HFFc6 (cell line): ENCODE measurements at regions not wholly inside any gene's neighbourhood (a gene's known extent, or its start where the extent isn't known, plus 50 kb on each side); places are given as distances from the start of the nearest gene placed in this dataset.
"Not testable (repeated sequence)": the region's sequence is repeated elsewhere in the genome, so short reads cannot be mapped to it uniquely, and the experiment has no call there.

Source experiments
- DNase-seq: peaks from one replicate; pipeline ENCODE4 v3.0.0-alpha.2; 2018
- H3K27ac Mint-ChIP-seq: 2 replicates; pipeline ENCODE4 v1.8.0; 2020; ENCODE audit warnings: mild to moderate bottlenecking, mixed read lengths
- H3K27me3 Mint-ChIP-seq: 2 replicates; pipeline ENCODE4 v1.8.0; 2021; ENCODE audit warnings: mild to moderate bottlenecking, moderate library complexity, mixed read lengths; ENCODE audit not compliant: insufficient read depth
- H3K36me3 Mint-ChIP-seq: 2 replicates; pipeline ENCODE4 v1.8.0; 2021; ENCODE audit warnings: low read depth, mixed read lengths
- H3K4me1 Mint-ChIP-seq: 2 replicates; pipeline ENCODE4 v1.8.0; 2020; ENCODE audit warnings: low read depth, mixed read lengths
- H3K4me3 Mint-ChIP-seq: 2 replicates; pipeline ENCODE4 v1.8.0; 2020; ENCODE audit warnings: mild to moderate bottlenecking, moderate library complexity, mixed read lengths
- H3K9me3 Mint-ChIP-seq: 2 replicates; pipeline ENCODE4 v1.8.0; 2020; ENCODE audit warnings: mild to moderate bottlenecking, mixed read lengths
- TF ChIP-seq, protein P1 (sequence below): fragments of 200-600 bp; sonication (generic); IDR thresholded peaks from 2 replicates; pipeline ENCODE4 v1.5.0; 2021; ENCODE audit warnings: antibody characterized with exemption, mild to moderate bottlenecking

DNA sequence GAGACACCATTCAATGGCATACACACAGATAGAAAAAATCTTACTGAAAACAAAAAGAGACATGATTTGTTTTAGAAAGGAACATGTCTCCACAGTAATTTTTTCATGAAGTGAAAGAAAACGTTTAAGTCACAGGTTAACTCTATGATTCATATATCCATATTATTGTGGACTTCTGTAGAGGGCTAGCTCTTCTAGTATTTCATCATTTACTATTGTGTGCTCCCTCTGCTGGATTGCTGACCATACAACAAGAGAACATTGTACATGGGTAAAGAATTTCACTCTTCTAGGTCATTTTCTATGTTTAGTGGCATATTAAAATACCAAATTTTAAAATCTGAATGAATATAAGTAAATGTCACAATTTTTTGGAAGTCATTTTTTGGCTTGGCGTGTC, 91.8 kb upstream of the POU3F4 start:
- no peaks in the 10 kb centered on the region for H3K4me1 Mint-ChIP-seq
- H3K27me3 Mint-ChIP-seq: no peaks in the 10 kb centered on the region
- peaks cover 9% of the 10 kb centered on the region for H3K9me3 Mint-ChIP-seq
- DNase-seq: no peak
- H3K27ac Mint-ChIP-seq: no peak overlapping the region
- TF ChIP-seq, protein P1, sequence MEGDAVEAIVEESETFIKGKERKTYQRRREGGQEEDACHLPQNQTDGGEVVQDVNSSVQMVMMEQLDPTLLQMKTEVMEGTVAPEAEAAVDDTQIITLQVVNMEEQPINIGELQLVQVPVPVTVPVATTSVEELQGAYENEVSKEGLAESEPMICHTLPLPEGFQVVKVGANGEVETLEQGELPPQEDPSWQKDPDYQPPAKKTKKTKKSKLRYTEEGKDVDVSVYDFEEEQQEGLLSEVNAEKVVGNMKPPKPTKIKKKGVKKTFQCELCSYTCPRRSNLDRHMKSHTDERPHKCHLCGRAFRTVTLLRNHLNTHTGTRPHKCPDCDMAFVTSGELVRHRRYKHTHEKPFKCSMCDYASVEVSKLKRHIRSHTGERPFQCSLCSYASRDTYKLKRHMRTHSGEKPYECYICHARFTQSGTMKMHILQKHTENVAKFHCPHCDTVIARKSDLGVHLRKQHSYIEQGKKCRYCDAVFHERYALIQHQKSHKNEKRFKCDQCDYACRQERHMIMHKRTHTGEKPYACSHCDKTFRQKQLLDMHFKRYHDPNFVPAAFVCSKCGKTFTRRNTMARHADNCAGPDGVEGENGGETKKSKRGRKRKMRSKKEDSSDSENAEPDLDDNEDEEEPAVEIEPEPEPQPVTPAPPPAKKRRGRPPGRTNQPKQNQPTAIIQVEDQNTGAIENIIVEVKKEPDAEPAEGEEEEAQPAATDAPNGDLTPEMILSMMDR: peak; percentile 14; the same call in 1 of the 2 replicates
- H3K4me3 Mint-ChIP-seq: no peak overlapping the region
- no peaks in the 10 kb centered on the region for H3K36me3 Mint-ChIP-seq

DNA sequence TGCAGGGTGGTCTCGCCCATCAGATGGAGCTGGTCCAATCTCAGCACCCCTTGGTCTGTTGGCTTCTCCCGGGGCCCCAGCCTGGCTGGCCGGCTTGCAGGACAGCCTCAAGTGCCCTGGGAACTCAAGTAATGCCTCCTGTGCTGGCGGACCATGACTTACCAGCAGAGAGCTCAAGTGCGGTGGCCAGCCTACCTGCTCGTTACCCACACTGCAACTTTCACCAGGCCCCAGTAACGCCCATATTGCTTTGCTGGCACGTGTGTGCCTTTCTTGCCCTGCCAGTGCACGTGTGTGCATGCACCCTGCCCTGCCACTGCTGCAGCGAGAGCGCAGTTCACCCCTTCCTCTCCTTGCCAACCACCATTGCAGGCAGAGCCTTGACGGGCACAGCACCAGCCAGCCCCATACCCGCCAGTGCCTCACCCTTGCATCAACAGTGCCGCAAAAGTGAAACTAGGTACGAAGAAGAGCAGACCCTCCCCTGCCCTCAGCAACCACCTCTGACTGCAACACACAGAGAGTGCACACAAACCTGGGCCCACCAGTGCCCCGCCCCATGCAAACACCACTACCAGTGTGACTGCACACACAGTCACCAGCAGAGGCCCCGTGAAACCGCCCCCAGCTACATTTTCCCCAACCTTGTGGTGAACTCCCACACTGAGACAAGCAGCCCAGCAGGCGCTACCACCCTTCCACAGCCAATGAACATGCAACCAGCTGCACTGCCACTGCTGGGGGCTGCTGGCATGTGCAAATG, 88.9 kb upstream of the POU3F4 start:
- H3K27me3 Mint-ChIP-seq: no peaks in the 10 kb centered on the region
- no peaks in the 10 kb centered on the region for H3K4me1 Mint-ChIP-seq
- peaks cover 14% of the 10 kb centered on the region for H3K9me3 Mint-ChIP-seq
- no peaks in the 10 kb centered on the region for H3K36me3 Mint-ChIP-seq
- TF ChIP-seq, protein P1: no peak
- H3K27ac Mint-ChIP-seq: no peak overlapping the region
- no peak overlapping the region for H3K4me3 Mint-ChIP-seq
- no peak for DNase-seq

DNA sequence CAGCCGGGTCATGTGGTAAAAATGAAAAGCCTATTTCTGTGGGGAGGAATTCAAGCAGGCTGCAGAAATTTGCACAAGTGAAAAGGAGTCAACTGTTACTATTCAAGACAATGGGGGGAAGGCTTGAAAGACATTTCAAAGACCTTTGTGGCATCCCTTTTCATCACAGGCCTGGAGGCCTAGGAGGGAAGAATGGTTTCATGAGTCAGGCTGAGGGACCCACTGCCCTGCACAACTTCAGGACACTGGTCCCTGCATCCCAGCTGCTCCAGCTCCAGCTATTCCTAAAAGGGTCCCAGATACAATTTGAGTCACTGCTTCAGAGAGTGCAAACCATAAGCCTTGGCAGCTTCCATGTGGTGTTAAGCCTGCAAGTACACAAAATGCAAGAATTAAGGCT, 85.3 kb upstream of the POU3F4 start:
- Mint-ChIP-seq H3K27me3 (no peaks in the 10 kb centered on the region), H3K36me3 (no peaks in the 10 kb centered on the region), H3K27ac (no peak overlapping the region), H3K9me3 (peaks cover 21% of the 10 kb centered on the region), H3K4me3 (no peak overlapping the region), H3K4me1 (no peaks in the 10 kb centered on the region)
- TF ChIP-seq, protein P1: no peak
- no peak for DNase-seq

DNA sequence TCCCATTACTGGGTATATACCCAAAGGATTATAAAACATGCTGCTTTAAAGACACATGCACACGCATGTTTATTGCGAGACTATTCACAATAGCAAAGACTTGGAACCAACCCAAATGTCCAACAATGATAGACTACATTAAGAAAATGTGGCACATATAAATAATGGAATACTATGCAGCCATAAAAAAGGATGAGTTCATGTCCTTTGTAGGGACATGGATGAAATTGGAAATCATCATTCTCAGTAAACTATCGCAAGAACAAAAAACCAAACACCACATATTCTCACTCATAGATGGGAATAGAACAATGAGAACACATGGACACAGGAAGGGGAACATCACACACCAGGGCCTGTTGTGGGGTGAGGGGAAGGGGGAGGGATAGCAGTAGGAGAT, 65.5 kb upstream of the POU3F4 start:
- not testable (repeated sequence) for H3K27ac Mint-ChIP-seq, DNase-seq, H3K4me3 Mint-ChIP-seq, H3K4me1 Mint-ChIP-seq, H3K27me3 Mint-ChIP-seq, H3K36me3 Mint-ChIP-seq
- H3K9me3 Mint-ChIP-seq: peaks cover 24% of the 10 kb centered on the region

DNA sequence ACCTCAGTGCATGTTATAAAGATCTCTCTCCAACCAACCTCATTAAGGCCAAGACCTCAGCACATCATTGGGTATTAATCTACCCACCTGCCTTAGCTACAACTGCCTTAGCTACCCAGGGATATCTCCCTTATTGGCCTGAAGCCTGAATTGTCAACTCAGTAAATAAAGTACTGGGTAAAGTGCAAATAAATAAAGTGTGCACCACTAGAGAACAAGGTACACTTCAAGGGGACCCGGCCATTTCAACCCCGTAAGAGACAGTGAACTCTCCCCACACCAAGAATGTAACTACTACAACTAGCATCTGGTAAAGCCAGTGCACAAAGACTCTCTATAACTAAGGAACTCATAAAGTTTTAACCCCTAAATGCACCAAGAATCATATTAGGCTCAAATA, 61.7 kb upstream of the POU3F4 start:
- Mint-ChIP-seq H3K27ac (no peak overlapping the region), H3K36me3 (no peaks in the 10 kb centered on the region), H3K4me3 (no peak overlapping the region), H3K9me3 (peaks cover 17% of the 10 kb centered on the region), H3K27me3 (no peaks in the 10 kb centered on the region; the same call in 1 of the 2 replicates), H3K4me1 (no peaks in the 10 kb centered on the region)
- DNase-seq: no peak
- TF ChIP-seq, protein P1: no peak
